ENCODE measurements at regions not wholly inside any gene's neighbourhood (a gene's known extent, or its start where the extent isn't known, plus 50 kb on each side); places are given as distances from the start of the nearest gene placed in this dataset.

DNA sequence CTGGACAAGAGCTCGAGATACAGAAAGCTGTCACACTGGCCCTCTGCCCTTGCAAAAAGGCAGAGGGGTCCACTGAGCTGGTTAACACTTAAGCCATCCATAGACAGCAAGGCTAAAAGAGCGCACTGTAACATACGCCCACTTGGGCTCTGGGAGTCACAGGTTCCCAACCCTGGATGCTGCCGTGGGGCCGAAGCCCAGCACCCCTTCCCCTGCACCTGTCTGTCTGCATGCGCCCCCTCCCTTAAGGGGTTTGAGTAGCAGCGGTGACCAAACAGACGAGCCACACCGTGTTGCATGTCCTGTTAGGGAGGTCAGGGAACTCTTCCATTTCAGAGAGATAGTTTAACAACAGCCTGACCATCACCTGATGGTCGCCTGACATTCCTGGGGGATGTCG lies 138.4 kb upstream of the GALNTL6 start:
- no peak for TF ChIP-seq ZFX (IDR thresholded peaks at IDR 0.05; ENCODE audit: borderline replicate concordance)
- TF ChIP-seq, protein P1, sequence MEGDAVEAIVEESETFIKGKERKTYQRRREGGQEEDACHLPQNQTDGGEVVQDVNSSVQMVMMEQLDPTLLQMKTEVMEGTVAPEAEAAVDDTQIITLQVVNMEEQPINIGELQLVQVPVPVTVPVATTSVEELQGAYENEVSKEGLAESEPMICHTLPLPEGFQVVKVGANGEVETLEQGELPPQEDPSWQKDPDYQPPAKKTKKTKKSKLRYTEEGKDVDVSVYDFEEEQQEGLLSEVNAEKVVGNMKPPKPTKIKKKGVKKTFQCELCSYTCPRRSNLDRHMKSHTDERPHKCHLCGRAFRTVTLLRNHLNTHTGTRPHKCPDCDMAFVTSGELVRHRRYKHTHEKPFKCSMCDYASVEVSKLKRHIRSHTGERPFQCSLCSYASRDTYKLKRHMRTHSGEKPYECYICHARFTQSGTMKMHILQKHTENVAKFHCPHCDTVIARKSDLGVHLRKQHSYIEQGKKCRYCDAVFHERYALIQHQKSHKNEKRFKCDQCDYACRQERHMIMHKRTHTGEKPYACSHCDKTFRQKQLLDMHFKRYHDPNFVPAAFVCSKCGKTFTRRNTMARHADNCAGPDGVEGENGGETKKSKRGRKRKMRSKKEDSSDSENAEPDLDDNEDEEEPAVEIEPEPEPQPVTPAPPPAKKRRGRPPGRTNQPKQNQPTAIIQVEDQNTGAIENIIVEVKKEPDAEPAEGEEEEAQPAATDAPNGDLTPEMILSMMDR (IDR thresholded peaks at IDR 0.05) = no peak
- no peak overlapping the region for H3K27ac ChIP-seq

DNA sequence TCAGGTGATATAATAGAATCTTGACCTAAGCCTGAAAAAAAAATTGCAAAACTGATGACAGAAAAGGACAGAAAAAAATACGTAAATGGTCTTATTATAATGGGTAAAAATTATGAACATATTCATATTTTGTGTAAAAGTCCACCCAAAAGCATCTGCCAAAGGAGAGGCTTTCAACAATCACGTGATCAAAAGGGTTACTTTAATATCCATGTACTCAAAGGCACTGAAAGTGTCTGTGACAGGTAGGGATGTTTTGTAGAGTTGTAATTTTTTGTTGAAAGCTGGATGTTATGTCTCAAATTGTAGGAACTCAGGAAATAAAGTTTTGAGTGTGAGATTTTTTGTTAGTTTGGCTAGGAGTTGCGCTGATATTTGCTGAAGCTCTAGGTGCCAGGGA lies 144.8 kb upstream of the GALNTL6 start:
- no peak overlapping the region for H3K27ac ChIP-seq
- no peak for TF ChIP-seq ZFX (IDR thresholded peaks at IDR 0.05; ENCODE audit: borderline replicate concordance)
- TF ChIP-seq, protein P1 (IDR thresholded peaks at IDR 0.05) = no peak

DNA sequence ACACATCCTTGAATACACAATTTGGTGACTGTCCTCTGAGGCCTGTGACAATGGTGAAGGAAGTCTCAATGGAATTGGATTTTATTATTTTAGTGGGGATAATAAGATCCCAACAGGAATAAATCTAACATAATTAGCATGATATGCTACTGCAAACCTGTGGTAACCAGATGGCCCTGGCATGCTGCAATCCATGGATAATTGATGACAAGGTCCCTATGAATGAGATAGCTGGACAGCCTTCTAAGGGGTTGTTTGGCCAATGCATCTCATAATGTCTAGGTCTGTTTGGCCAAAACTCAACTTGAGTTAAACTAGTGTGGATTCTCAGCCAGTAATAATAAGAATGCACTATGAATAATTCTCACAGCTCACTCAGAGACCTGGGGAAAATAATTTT lies 145.3 kb upstream of the GALNTL6 start:
- TF ChIP-seq ZFX (IDR thresholded peaks at IDR 0.05; ENCODE audit: borderline replicate concordance) = no peak
- TF ChIP-seq, protein P1 (IDR thresholded peaks at IDR 0.05) = no peak
- H3K27ac ChIP-seq = no peak overlapping the region

DNA sequence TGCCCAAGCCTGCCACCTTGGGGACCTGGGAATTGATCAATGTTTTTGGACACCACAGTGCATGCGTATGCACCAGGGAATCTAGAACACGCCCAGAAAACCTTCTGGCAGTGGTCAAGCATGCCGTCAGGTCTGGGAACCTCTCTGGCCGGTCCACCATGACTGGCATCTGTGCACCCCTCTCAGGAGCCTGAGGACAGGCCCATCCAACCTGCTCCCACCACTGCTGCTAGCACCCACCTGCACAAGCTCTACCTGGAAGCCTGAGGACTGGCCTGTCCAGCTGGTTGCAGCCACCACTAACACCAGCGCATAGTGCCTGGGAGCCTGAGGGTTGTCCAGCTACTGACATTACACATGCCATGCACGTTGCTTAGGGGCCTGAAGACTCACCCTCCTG lies 162.1 kb upstream of the GALNTL6 start:
- TF ChIP-seq, protein P1 (IDR thresholded peaks at IDR 0.05) = no peak
- no peak for TF ChIP-seq ZFX (IDR thresholded peaks at IDR 0.05; ENCODE audit: borderline replicate concordance)
- H3K27ac ChIP-seq = no peak overlapping the region

DNA sequence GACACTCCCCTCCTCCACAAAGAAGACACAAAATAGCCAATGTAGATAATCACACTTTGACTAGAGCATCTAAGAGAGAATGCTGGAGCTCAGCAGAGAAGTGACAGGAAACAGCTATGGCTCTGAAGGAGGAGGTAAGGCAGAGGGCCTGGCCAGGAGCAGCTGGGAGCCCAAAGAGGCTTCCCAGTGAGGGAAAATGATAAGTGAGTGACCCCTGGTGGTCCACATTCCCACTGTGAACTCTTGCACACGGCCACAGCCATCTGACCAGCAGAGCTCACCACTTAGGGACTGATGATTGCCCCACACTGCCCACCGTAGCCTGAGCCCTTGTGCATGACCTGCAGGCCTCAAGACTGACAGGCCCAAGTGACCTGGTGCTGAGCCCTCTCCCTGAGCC lies 162.7 kb upstream of the GALNTL6 start:
- TF ChIP-seq ZFX (IDR thresholded peaks at IDR 0.05; ENCODE audit: borderline replicate concordance) = no peak
- TF ChIP-seq, protein P1 (IDR thresholded peaks at IDR 0.05) = no peak
- H3K27ac ChIP-seq = no peak overlapping the region

DNA sequence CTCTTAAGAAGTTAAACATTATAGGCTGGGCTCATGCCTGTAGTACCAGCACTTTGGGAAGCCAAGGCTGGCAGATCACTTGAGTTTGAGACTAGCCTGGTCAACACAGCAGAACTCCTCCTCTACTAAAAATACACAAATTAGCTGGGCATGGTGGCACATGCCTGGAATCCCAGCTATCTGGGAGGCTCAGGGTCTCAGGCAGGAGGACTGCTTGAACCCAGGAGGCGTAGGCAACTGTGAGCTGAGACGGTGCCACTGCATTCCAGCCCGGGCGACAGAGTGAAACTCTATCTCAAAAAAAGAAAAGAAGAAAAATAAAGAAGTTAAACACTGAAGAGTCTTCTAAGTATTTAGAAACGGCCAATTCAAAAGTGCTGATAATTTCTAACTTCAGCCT lies 164.3 kb upstream of the GALNTL6 start:
- TF ChIP-seq, protein P1 (IDR thresholded peaks at IDR 0.05) = no peak
- TF ChIP-seq ZFX (IDR thresholded peaks at IDR 0.05; ENCODE audit: borderline replicate concordance) = no peak
- no peak overlapping the region for H3K27ac ChIP-seq

DNA sequence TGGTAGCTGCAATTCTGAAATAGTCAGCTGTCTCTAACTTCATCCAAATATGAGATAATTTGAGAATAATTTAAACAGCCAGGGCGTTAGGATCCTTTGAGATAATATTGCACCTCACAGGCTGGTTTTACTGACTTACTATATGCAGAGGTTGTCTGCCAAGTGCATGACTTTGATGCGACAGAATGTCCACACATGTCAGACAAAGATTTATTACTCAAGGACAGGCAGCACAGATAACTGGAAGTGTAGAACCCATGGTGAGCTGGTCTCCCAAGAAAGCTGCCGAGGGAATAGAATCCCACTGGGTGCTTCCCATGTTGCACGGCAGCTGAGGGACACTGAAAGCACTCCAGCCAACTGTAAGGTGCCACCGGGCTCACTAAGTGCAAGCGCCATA lies 166.2 kb upstream of the GALNTL6 start:
- TF ChIP-seq, protein P1 (IDR thresholded peaks at IDR 0.05) = no peak
- TF ChIP-seq ZFX (IDR thresholded peaks at IDR 0.05; ENCODE audit: borderline replicate concordance) = no peak
- no peak overlapping the region for H3K27ac ChIP-seq
